ENCODE measurements at regions not wholly inside any gene's neighbourhood (a gene's known extent, or its start where the extent isn't known, plus 50 kb on each side); places are given as distances from the start of the nearest gene placed in this dataset.

- ATAC-seq, result peak; percentile 79 to 90 (median 85)
- Histone ChIP-seq H3K4me1 (peaks cover 0 to 29% (median 8%) of the 10 kb centered on the region in 12 donors), H3K9me3 (no peaks in the 10 kb centered on the region), H3K27ac (peak overlapping the region; percentile 2 to 89 (median 64)), H3K36me3 (no peaks in the 10 kb centered on the region), H3K4me3 (no peak overlapping the region), H3K27me3 (no peaks in the 10 kb centered on the region)
- TF ChIP-seq POLR2A (IDR thresholded peaks at IDR 0.05) (no peak), CTCF (IDR thresholded peaks at IDR 0.05) (no peak)
- intact Hi-C loops (cut with DNase I), result loop anchor here in 2 of 10 donors (1.0 to 5.0 kb wide), 3 partner anchors 39 to 641 kb away; no protein-coding TSS in a partner anchor
- peak in 4 of 5 donors; percentile 36 to 45 (median 38) for DNase-seq
- WGBS, 4 donors, result 21 to 41% (median 27%) methylated on average over 2 of the region's 2 CpGs
Measured at GRCh38 chr5:155091063-155091648, 77.6 kb downstream of the KIF4B start.

GRCh38 chr5:155091768-155092717 lies 78.5 kb downstream of the KIF4B start:
- ATAC-seq (no peak), DNase-seq (no peak)
- Histone ChIP-seq H3K27ac (peak overlapping the region in 11 of 12 donors; percentile 41 to 89 (median 68)), H3K4me3 (no peak overlapping the region), H3K27me3 (no peaks in the 10 kb centered on the region), H3K4me1 (peaks cover 0 to 29% (median 8%) of the 10 kb centered on the region in 12 donors), H3K9me3 (no peaks in the 10 kb centered on the region), H3K36me3 (no peaks in the 10 kb centered on the region)
- intact Hi-C loops (cut with DNase I), result loop anchor here in 2 of 10 donors (1.0 to 5.0 kb wide), 3 partner anchors 40 to 640 kb away; no protein-coding TSS in a partner anchor
- WGBS, 4 donors, result 73 to 83% (median 76%) methylated on average over 2 of the region's 2 CpGs
- TF ChIP-seq CTCF (IDR thresholded peaks at IDR 0.05), result no peak
- TF ChIP-seq POLR2A (IDR thresholded peaks at IDR 0.05), result no peak

GRCh38 chr5:155094455-155094854 lies 80.9 kb downstream of the KIF4B start:
- peak in 1 of 5 donors; percentile 11 for DNase-seq
- Histone ChIP-seq H3K27me3 (no peaks in the 10 kb centered on the region), H3K27ac (peak overlapping the region; percentile 64 to 89 (median 84)), H3K9me3 (no peaks in the 10 kb centered on the region), H3K4me3 (no peak overlapping the region), H3K36me3 (no peaks in the 10 kb centered on the region), H3K4me1 (peaks cover 0 to 29% (median 8%) of the 10 kb centered on the region in 12 donors)
- ATAC-seq, result peak; percentile 82 to 89 (median 85)
- intact Hi-C loops (cut with DNase I), result loop anchor here in 2 of 10 donors (5.0 kb wide), 2 partner anchors 98 to 638 kb away; no protein-coding TSS in a partner anchor
- WGBS, 4 donors, result 49 to 58% (median 53%) methylated on average over 1 of the region's 1 CpG
- TF ChIP-seq POLR2A (IDR thresholded peaks at IDR 0.05) (no peak), CTCF (IDR thresholded peaks at IDR 0.05) (no peak)

GRCh38 chr5:155097995-155098394 lies 84.4 kb downstream of the KIF4B start:
- H3K36me3 ChIP-seq, result no peaks in the 10 kb centered on the region
- no peaks in the 10 kb centered on the region for H3K9me3 ChIP-seq
- H3K27ac ChIP-seq, result no peak overlapping the region
- no peak for DNase-seq
- WGBS, 4 donors, result 68 to 76% (median 72%) methylated on average over 2 of the region's 2 CpGs
- peaks cover 0 to 19% (median 2%) of the 10 kb centered on the region in 12 donors for H3K4me1 ChIP-seq
- intact Hi-C loops (cut with DNase I), result loop anchor here in 1 of 10 donors (5.0 kb wide), 1 partner anchor 94 kb away; no protein-coding TSS in a partner anchor
- ATAC-seq, result no peak
- no peak for TF ChIP-seq CTCF (IDR thresholded peaks at IDR 0.05)
- no peak for TF ChIP-seq POLR2A (IDR thresholded peaks at IDR 0.05)
- no peak overlapping the region for H3K4me3 ChIP-seq
- H3K27me3 ChIP-seq, result no peaks in the 10 kb centered on the region
